A673 (cell line): ENCODE measurements at regions not wholly inside any gene's neighbourhood (a gene's known extent, or its start where the extent isn't known, plus 50 kb on each side); places are given as distances from the start of the nearest gene placed in this dataset.

Experiments used
- CTCF ChIP-seq: fragments of 300-800, 200-600 bp; sonication (generic); conservative IDR thresholded peaks from 2 replicates; pipeline ENCODE4 v1.5.1; 2017; ENCODE audit warnings: low read depth, mild to moderate bottlenecking, antibody characterized with exemption, low read length, moderate library complexity, mixed read lengths
- EZH2 ChIP-seq: fragments of 200-600 bp; sonication (generic); IDR thresholded peaks from 2 replicates; pipeline ENCODE4 v1.6.1; 2017; ENCODE audit warnings: borderline replicate concordance, low read depth, mild to moderate bottlenecking, mixed read lengths, antibody characterized with exemption, low read length; ENCODE audit not compliant: poor library complexity, severe bottlenecking

DNA sequence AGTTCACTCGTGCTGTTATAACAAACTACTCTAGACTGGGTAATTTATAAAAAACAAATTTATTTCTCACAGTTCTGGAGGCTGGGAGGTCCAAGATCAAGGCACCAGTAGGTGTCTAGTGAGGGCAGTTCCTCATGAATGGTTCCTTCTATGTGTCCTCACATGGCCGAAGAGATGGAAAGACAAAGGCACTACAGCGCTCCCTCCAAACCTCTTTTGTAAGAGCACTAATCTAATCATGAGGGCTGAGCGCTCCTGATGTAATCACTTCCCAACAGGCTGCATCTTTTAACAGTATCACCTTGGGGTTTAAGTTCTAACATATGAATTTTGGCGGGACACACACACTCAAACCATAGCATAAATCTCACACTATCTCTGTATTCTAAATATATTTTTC, 54.0 kb upstream of the KANK4 start:
- TF ChIP-seq CTCF (no peak), EZH2 (no peak)
